SK-N-SH (cell line): ENCODE measurements at regions not wholly inside any gene's neighbourhood (a gene's known extent, or its start where the extent isn't known, plus 50 kb on each side); places are given as distances from the start of the nearest gene placed in this dataset.

Experiments
- CTCF ChIA-PET: fragments of 300-600, 350-600 bp; formaldehyde crosslinking; extraction: SDS; loops from one replicate; lab custom pipeline; 2021; lab: Yijun Ruan, JAX
- POLR2A ChIA-PET: fragments of 350-600 bp; sonication (Branson Sonifier 250); formaldehyde crosslinking; extraction: SDS; loops from one replicate; lab custom pipeline; 2020; ENCODE audit warnings: antibody characterized with exemption, inconsistent platforms; lab: Yijun Ruan, JAX
- DNase-seq: peaks from one replicate; pipeline ENCODE4 v3.0.0; 2012
- H2AFZ ChIP-seq: fragments of 200-600 bp; sonication (generic); 2 replicates; pipeline ENCODE4 v1.8.1; 2016; ENCODE audit warnings: antibody characterized with exemption, mild to moderate bottlenecking, low read depth
- H3F3A ChIP-seq: fragments of 200-600 bp; sonication (generic); replicated peaks from 2 replicates; pipeline ENCODE3; 2016; ENCODE audit warnings: antibody characterized with exemption, mild to moderate bottlenecking; ENCODE audit not compliant: insufficient read depth
- H3K27ac ChIP-seq, 2 experiments: fragments of 200-500 bp in 1 of 2; fragments of 200-600 bp in 1 of 2; sonication (Bioruptor generic) in 1 of 2; sonication (generic), shearing (Covaris generic) in 1 of 2; 2 replicates each; pipeline versions ENCODE4 v1.5.1 to v1.6.1; 2014 to 2016; ENCODE audit warnings: low read depth in 2 of 2, inconsistent platforms in 1 of 2, low read length in 1 of 2, mild to moderate bottlenecking in 1 of 2, mixed read lengths in 1 of 2
- H3K27me3 ChIP-seq: fragments of 200-600 bp; sonication (generic), shearing (Covaris generic); 2 replicates; pipeline ENCODE4 v1.6.1; 2016; ENCODE audit warnings: mixed run types; ENCODE audit not compliant: insufficient read depth
- H3K36me3 ChIP-seq, 2 experiments: fragments of 200-500 bp in 1 of 2; fragments of 200-600 bp in 1 of 2; sonication (Bioruptor generic) in 1 of 2; sonication (generic) in 1 of 2; replicated peaks in 1 of 2; 2 replicates each; pipeline versions ENCODE3 to v1.5.1; 2014 to 2016; ENCODE audit warnings: low read length in 1 of 2, mild to moderate bottlenecking in 1 of 2; ENCODE audit not compliant: insufficient read depth in 2 of 2, control insufficient read depth in 1 of 2
- H3K4me1 ChIP-seq, 2 experiments: fragments of 200-500 bp in 1 of 2; fragments of 200-600 bp in 1 of 2; sonication (Bioruptor generic) in 1 of 2; sonication (generic), shearing (Covaris generic) in 1 of 2; 2 replicates each; pipeline versions ENCODE4 v1.5.1 to v1.6.1; 2014 to 2016; ENCODE audit warnings: low read depth in 1 of 2, low read length in 1 of 2, mixed run types in 1 of 2; ENCODE audit not compliant: insufficient read depth in 2 of 2, control insufficient read depth in 1 of 2
- H3K4me2 ChIP-seq: fragments of 200-600 bp; sonication (generic), shearing (Covaris generic); 2 replicates; pipeline ENCODE4 v1.6.1; 2017; ENCODE audit warnings: mixed run types
- H3K4me3 ChIP-seq, 2 experiments: fragments of 200-500 bp in 1 of 2; fragments of 200-600 bp in 1 of 2; sonication (Bioruptor generic) in 1 of 2; sonication (generic), shearing (Covaris generic) in 1 of 2; 2 replicates each; pipeline versions ENCODE4 v1.5.1 to v1.8.1; 2014 to 2016; ENCODE audit warnings: low read depth in 2 of 2, inconsistent platforms in 1 of 2, low read length in 1 of 2, mild to moderate bottlenecking in 1 of 2, mixed read lengths in 1 of 2, moderate library complexity in 1 of 2
- H3K79me2 ChIP-seq: fragments of 200-600 bp; sonication (generic); 2 replicates; pipeline ENCODE4 v1.8.1; 2017; ENCODE audit warnings: mild to moderate bottlenecking; ENCODE audit not compliant: insufficient read depth
- H3K9ac ChIP-seq: fragments of 200-600 bp; sonication (generic); 2 replicates; pipeline ENCODE4 v1.6.1; 2017; ENCODE audit warnings: mixed run types
- H3K9me2 ChIP-seq: fragments of 200-600 bp; sonication (generic); 2 replicates; pipeline ENCODE4 v1.6.1; 2017; ENCODE audit warnings: mixed run types
- H3K9me3 ChIP-seq: fragments of 200-600 bp; sonication (generic); 2 replicates; pipeline ENCODE4 v1.6.1; 2017; ENCODE audit warnings: mixed run types, mild to moderate bottlenecking, moderate library complexity
- H4K20me1 ChIP-seq: fragments of 200-600 bp; sonication (generic); 2 replicates; pipeline ENCODE4 v1.6.1; 2017; ENCODE audit warnings: mild to moderate bottlenecking, mixed run types; ENCODE audit not compliant: insufficient read depth
- CHD2 ChIP-seq: fragments of 150-350 bp; IDR thresholded peaks from 2 replicates; pipeline ENCODE4 v1.6.1; 2018; ENCODE audit warnings: low read length; ENCODE audit not compliant: partially characterized antibody
- CTCF ChIP-seq: fragments of 200-600 bp; sonication (generic); IDR thresholded peaks from 2 replicates; pipeline ENCODE4 v1.6.1; 2017; ENCODE audit warnings: antibody characterized with exemption, mild to moderate bottlenecking, moderate library complexity
- ELF1 ChIP-seq: IDR thresholded peaks from 2 replicates; pipeline ENCODE4 v1.4.0; 2012
- EZH2phosphoT487 ChIP-seq: fragments of 200-600 bp; sonication (generic); IDR thresholded peaks from 2 replicates; pipeline ENCODE4 v1.6.1; 2017; ENCODE audit warnings: low read depth, mixed run types, mild to moderate bottlenecking, antibody characterized with exemption, moderate library complexity, borderline replicate concordance
- FOSL2 ChIP-seq: IDR thresholded peaks from 2 replicates; pipeline ENCODE4 v1.4.0; 2012; ENCODE audit warnings: low read depth, mild to moderate bottlenecking, moderate library complexity, borderline replicate concordance
- FOXJ3 ChIP-seq: sonication (generic); formaldehyde crosslinking; IDR thresholded peaks from 2 replicates; pipeline ENCODE4 v1.5.1; 2020; ENCODE audit warnings: mild to moderate bottlenecking, missing genetic modification reagents
- FOXM1 ChIP-seq: IDR thresholded peaks from 2 replicates; pipeline ENCODE4 v1.4.0; 2012; ENCODE audit warnings: low read depth, mild to moderate bottlenecking
- MAX ChIP-seq: IDR thresholded peaks from 2 replicates; pipeline ENCODE4 v1.4.0; 2012; ENCODE audit warnings: low read depth
- NRF1 ChIP-seq: IDR thresholded peaks from 2 replicates; pipeline ENCODE4 v1.6.1; 2012; ENCODE audit warnings: low read depth, mild to moderate bottlenecking, low read length
- PBX3 ChIP-seq: IDR thresholded peaks from 2 replicates; pipeline ENCODE4; 2012
- POLR2AphosphoS5 ChIP-seq: IDR thresholded peaks from 2 replicates; pipeline ENCODE4 v1.6.1; 2012; ENCODE audit warnings: low read depth, low read length
- REST ChIP-seq: IDR thresholded peaks from 2 replicates; pipeline ENCODE4 v1.6.1; 2012; ENCODE audit warnings: mild to moderate bottlenecking, low read depth, low read length, moderate library complexity
- SIN3A ChIP-seq: IDR thresholded peaks from 2 replicates; pipeline ENCODE4 v1.6.1; 2012; ENCODE audit warnings: low read depth, mild to moderate bottlenecking, low read length, moderate library complexity, borderline replicate concordance
- SMC3 ChIP-seq: IDR thresholded peaks from 2 replicates; pipeline ENCODE4 v1.6.1; 2012; ENCODE audit warnings: low read depth, low read length, improper control_type of control experiment
- TCF12 ChIP-seq: IDR thresholded peaks from 2 replicates; pipeline ENCODE4 v1.4.0; 2012
- TEAD4 ChIP-seq: IDR thresholded peaks from 2 replicates; pipeline ENCODE4 v1.4.0; 2012; ENCODE audit warnings: mild to moderate bottlenecking, borderline replicate concordance; ENCODE audit not compliant: insufficient read depth
- USF1 ChIP-seq: IDR thresholded peaks from 2 replicates; pipeline ENCODE4 v1.4.0; 2012; ENCODE audit warnings: low read depth, borderline replicate concordance
- WGBS: methylation state at CpG from one replicate; pipeline ENCODE4 v1.1.6; 2017; ENCODE audit warnings: low lambda C conversion rate; 5-methylcytosine and 5-hydroxymethylcytosine counted together

- no peaks in the 10 kb centered on the region for H3F3A ChIP-seq
- H3K4me1 ChIP-seq, result no peaks in the 10 kb centered on the region
- H3K27ac ChIP-seq, result no peak overlapping the region
- no peak overlapping the region for H3K9ac ChIP-seq
- no peak overlapping the region for H3K4me2 ChIP-seq
- no peaks in the 10 kb centered on the region for H3K79me2 ChIP-seq
- H2AFZ ChIP-seq, result no peak overlapping the region
- ChIA-PET CTCF (interaction anchor here (1.2 kb wide), 1 partner anchor 161 kb away, joined by 3 read pairs; no protein-coding TSS in a partner anchor), POLR2A (no interaction called here)
- 64% methylated on average over 6 of the region's 7 CpGs for WGBS
- peaks cover 13% of the 10 kb centered on the region; the same call in 1 of the 2 replicates for H3K27me3 ChIP-seq
- H3K9me3 ChIP-seq, result no peaks in the 10 kb centered on the region
- no peak overlapping the region for H3K4me3 ChIP-seq
- H4K20me1 ChIP-seq, result no peaks in the 10 kb centered on the region
- no peak for DNase-seq
- TF ChIP-seq CTCF (no peak), SIN3A (no peak), EZH2phosphoT487 (no peak), FOXJ3 (no peak), MAX (no peak), SMC3 (no peak), FOSL2 (no peak)
- no peaks in the 10 kb centered on the region for H3K36me3 ChIP-seq
- H3K9me2 ChIP-seq, result no peaks in the 10 kb centered on the region
These were observed 153.5 kb upstream of the FOXF1 start for GRCh38 chr16:86356804-86357203.

GRCh38 chr16:86357303-86357702, 153.0 kb upstream of the FOXF1 start:
- H3K27ac ChIP-seq, result no peak overlapping the region
- H3K36me3 ChIP-seq, result no peaks in the 10 kb centered on the region
- H3K9me3 ChIP-seq, result no peaks in the 10 kb centered on the region
- DNase-seq, result no peak
- ChIA-PET POLR2A (no interaction called here), CTCF (no interaction called here)
- no peak overlapping the region for H3K4me2 ChIP-seq
- H3K27me3 ChIP-seq, result peaks cover 13% of the 10 kb centered on the region; the same call in 1 of the 2 replicates
- H3K9ac ChIP-seq, result no peak overlapping the region
- H3F3A ChIP-seq, result no peaks in the 10 kb centered on the region
- H2AFZ ChIP-seq, result no peak overlapping the region
- H3K79me2 ChIP-seq, result no peaks in the 10 kb centered on the region
- WGBS, result 57% methylated on average over 6 of the region's 6 CpGs
- no peak overlapping the region for H3K4me3 ChIP-seq
- H3K9me2 ChIP-seq, result no peaks in the 10 kb centered on the region
- H3K4me1 ChIP-seq, result no peaks in the 10 kb centered on the region
- no peaks in the 10 kb centered on the region for H4K20me1 ChIP-seq
- no peak for TF ChIP-seq MAX
- TF ChIP-seq FOXM1, result no peak
- TF ChIP-seq USF1, result no peak
- TF ChIP-seq REST, result no peak
- no peak for TF ChIP-seq CTCF
- no peak for TF ChIP-seq FOSL2
- TF ChIP-seq POLR2AphosphoS5, result no peak
- no peak for TF ChIP-seq ELF1
- no peak for TF ChIP-seq NRF1
- TF ChIP-seq TEAD4, result no peak
- no peak for TF ChIP-seq SMC3
- TF ChIP-seq CHD2, result no peak
- TF ChIP-seq PBX3, result no peak
- TF ChIP-seq TCF12, result no peak
